Spleen (tissue), 11 donors: ENCODE measurements at regions not wholly inside any gene's neighbourhood (a gene's known extent, or its start where the extent isn't known, plus 50 kb on each side); places are given as distances from the start of the nearest gene placed in this dataset.

Source experiments
- DNase-seq: peaks from one replicate; pipeline ENCODE4 v3.0.0-alpha.2; 2020
- H3K27ac ChIP-seq, 8 donors: fragments of 200-600 bp; sonication (generic) in 7 of 8; 1 replicate in 4 of 8; 2 replicates in 4 of 8; pipeline versions ENCODE4 v1.5.0 to v1.8.0; 2016 to 2021; ENCODE audit warnings: inconsistent platforms in 4 of 8, mild to moderate bottlenecking in 4 of 8, moderate library complexity in 1 of 8
- H3K27me3 ChIP-seq, 7 donors: fragments of 200-600 bp; sonication (generic) in 6 of 7; replicated peaks in 1 of 7; 1 replicate in 4 of 7; 2 replicates in 3 of 7; pipeline versions ENCODE4 v1.5.0 to v1.8.0; 2016 to 2021; ENCODE audit warnings: inconsistent platforms in 3 of 7, mild to moderate bottlenecking in 1 of 7
- H3K36me3 ChIP-seq, 6 donors: fragments of 200-600 bp; sonication (generic) in 5 of 6; 1 replicate in 4 of 6; 2 replicates in 2 of 6; pipeline versions ENCODE4 v1.5.0 to v1.8.0; 2016 to 2021; ENCODE audit warnings: inconsistent platforms in 2 of 6
- H3K4me1 ChIP-seq, 6 donors: fragments of 200-600 bp; sonication (generic) in 5 of 6; 1 replicate in 3 of 6; 2 replicates in 3 of 6; pipeline versions ENCODE4 v1.5.0 to v1.8.0; 2016 to 2021; ENCODE audit warnings: inconsistent platforms in 3 of 6
- H3K4me3 ChIP-seq, 8 donors: fragments of 200-600 bp; sonication (generic) in 7 of 8; 1 replicate in 4 of 8; 2 replicates in 4 of 8; pipeline versions ENCODE4 v1.5.0 to v1.8.0; 2016 to 2021; ENCODE audit warnings: inconsistent platforms in 4 of 8, mild to moderate bottlenecking in 4 of 8, moderate library complexity in 2 of 8
- H3K9me3 ChIP-seq, 8 donors: fragments of 200-600 bp; sonication (generic) in 7 of 8; 1 replicate in 4 of 8; 2 replicates in 4 of 8; pipeline versions ENCODE4 v1.5.0 to v1.8.0; 2016 to 2021; ENCODE audit warnings: inconsistent platforms in 4 of 8
- POLR2A ChIP-seq, 3 donors: fragments of 450-650 bp; IDR thresholded peaks; one replicate each; pipeline ENCODE4 v1.5.1; 2017; ENCODE audit warnings: antibody characterized with exemption in 3 of 3, mild to moderate bottlenecking in 1 of 3
- POLR2AphosphoS5 ChIP-seq, 3 donors: sonication (generic); formaldehyde crosslinking; IDR thresholded peaks; one replicate each; pipeline ENCODE4 v1.5.1; 2017; ENCODE audit warnings: antibody characterized with exemption in 3 of 3
- WGBS, 5 donors: extraction: QIAGEN DNeasy Blood & Tissue Kit in 3 of 5; methylation state at CpG; one replicate each; pipeline versions ENCODE4 v1.1.5 to v1.1.7; 2013 to 2018; 5-methylcytosine and 5-hydroxymethylcytosine counted together
- intact Hi-C: fragments of 100-400 bp; cut with DNase I; formaldehyde crosslinking; loops from one replicate; pipeline ENCODE4 v1.15.0; 2023; ENCODE audit warnings: low total_unique reads
- TF ChIP-seq, protein P1 (sequence below), 11 experiments: fragments of 200-600 bp in 7 of 11; fragments of 450-650 bp in 4 of 11; sonication (generic) in 4 of 11; IDR thresholded peaks in 8 of 11; conservative IDR thresholded peaks in 3 of 11; 1 replicate in 7 of 11; 2 replicates in 4 of 11; pipeline versions ENCODE4 v1.4.0 to v1.8.0; 2016 to 2021; ENCODE audit warnings: antibody characterized with exemption in 11 of 11, inconsistent platforms in 4 of 11, mild to moderate bottlenecking in 1 of 11
- donor health status: healthy with polysubstance abuse.
- donor health status: DM: no; HTN: no; CAD: no; lungs with moderate emphysema.
- donor health status: DM: no; HTN: no; CAD: no.
- donor health status: Bipolar disorder and iron deficiency.
- donor health status: healthy.
- donor health status: DM: no; HTN: no; CAD: no.
- donor health status: DM: yes; HTN: yes; CAD: no.

DNA sequence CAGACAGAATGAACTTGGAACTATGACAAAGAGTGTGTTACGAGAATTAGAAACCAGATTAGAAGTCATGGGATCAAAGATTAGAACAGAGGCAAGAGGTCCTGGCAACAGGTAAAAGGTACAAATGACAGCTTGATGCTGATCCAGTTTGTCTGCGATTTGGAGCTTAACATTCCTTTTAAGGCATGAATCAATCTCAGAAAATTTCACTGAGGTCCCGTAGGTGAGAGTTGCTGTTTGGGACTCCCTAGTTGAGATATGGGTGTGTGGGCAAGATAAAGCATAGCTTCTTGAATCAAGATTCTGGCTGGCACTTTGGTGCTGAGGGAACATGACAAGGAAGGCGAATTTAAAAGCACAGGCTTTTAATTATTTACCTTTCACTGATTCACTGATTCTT is 62.6 kb upstream of the ACSL4 start:
- DNase-seq: no peak
- no peaks in the 10 kb centered on the region for H3K4me1 ChIP-seq
- H3K27ac ChIP-seq: no peak overlapping the region
- no peaks in the 10 kb centered on the region for H3K27me3 ChIP-seq
- TF ChIP-seq POLR2A (IDR thresholded peaks at IDR 0.05) (no peak), POLR2AphosphoS5 (IDR thresholded peaks at IDR 0.05) (no peak)
- TF ChIP-seq, protein P1, sequence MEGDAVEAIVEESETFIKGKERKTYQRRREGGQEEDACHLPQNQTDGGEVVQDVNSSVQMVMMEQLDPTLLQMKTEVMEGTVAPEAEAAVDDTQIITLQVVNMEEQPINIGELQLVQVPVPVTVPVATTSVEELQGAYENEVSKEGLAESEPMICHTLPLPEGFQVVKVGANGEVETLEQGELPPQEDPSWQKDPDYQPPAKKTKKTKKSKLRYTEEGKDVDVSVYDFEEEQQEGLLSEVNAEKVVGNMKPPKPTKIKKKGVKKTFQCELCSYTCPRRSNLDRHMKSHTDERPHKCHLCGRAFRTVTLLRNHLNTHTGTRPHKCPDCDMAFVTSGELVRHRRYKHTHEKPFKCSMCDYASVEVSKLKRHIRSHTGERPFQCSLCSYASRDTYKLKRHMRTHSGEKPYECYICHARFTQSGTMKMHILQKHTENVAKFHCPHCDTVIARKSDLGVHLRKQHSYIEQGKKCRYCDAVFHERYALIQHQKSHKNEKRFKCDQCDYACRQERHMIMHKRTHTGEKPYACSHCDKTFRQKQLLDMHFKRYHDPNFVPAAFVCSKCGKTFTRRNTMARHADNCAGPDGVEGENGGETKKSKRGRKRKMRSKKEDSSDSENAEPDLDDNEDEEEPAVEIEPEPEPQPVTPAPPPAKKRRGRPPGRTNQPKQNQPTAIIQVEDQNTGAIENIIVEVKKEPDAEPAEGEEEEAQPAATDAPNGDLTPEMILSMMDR (IDR thresholded peaks at IDR 0.05 in 8 of 11, conservative IDR thresholded peaks at IDR 0.05 in 3 of 11): no peak
- no peaks in the 10 kb centered on the region for H3K9me3 ChIP-seq
- no peaks in the 10 kb centered on the region for H3K36me3 ChIP-seq
- intact Hi-C loops: no loop called here
- no peak overlapping the region for H3K4me3 ChIP-seq
- 77 to 94% (median 89%) methylated on average over 4 of the region's 4 CpGs for WGBS, 5 donors

GRCh38 chrX:109797311-109797975 is 64.4 kb upstream of the ACSL4 start:
- intact Hi-C loops: no loop called here
- DNase-seq: no peak
- Histone ChIP-seq H3K4me1 (no peaks in the 10 kb centered on the region), H3K27ac (no peak overlapping the region), H3K36me3 (no peaks in the 10 kb centered on the region), H3K4me3 (no peak overlapping the region), H3K9me3 (no peaks in the 10 kb centered on the region), H3K27me3 (no peaks in the 10 kb centered on the region)
- TF ChIP-seq POLR2AphosphoS5 (IDR thresholded peaks at IDR 0.05) (no peak), POLR2A (IDR thresholded peaks at IDR 0.05) (no peak)
- TF ChIP-seq, protein P1 (IDR thresholded peaks at IDR 0.05 in 8 of 11, conservative IDR thresholded peaks at IDR 0.05 in 3 of 11): no peak
- WGBS, 5 donors: 38 to 71% (median 58%) methylated on average over 1 of the region's 1 CpG

- Histone ChIP-seq H3K4me3 (no peak overlapping the region), H3K27me3 (no peaks in the 10 kb centered on the region), H3K36me3 (no peaks in the 10 kb centered on the region), H3K27ac (no peak overlapping the region), H3K9me3 (no peaks in the 10 kb centered on the region), H3K4me1 (no peaks in the 10 kb centered on the region)
- TF ChIP-seq, protein P1 (IDR thresholded peaks at IDR 0.05 in 8 of 11, conservative IDR thresholded peaks at IDR 0.05 in 3 of 11): no peak
- TF ChIP-seq POLR2A (IDR thresholded peaks at IDR 0.05): no peak
- no peak for TF ChIP-seq POLR2AphosphoS5 (IDR thresholded peaks at IDR 0.05)
- DNase-seq: no peak
- intact Hi-C loops: no loop called here
- 73 to 95% (median 91%) methylated on average over 6 of the region's 6 CpGs for WGBS, 5 donors
Observed at GRCh38 chrX:109812236-109812635, 79.2 kb upstream of the ACSL4 start.

GRCh38 chrX:109813236-109813635 is 80.2 kb upstream of the ACSL4 start:
- no peaks in the 10 kb centered on the region for H3K27me3 ChIP-seq
- no peaks in the 10 kb centered on the region for H3K4me1 ChIP-seq
- no peak for TF ChIP-seq POLR2AphosphoS5 (IDR thresholded peaks at IDR 0.05)
- TF ChIP-seq POLR2A (IDR thresholded peaks at IDR 0.05): no peak
- TF ChIP-seq, protein P1 (IDR thresholded peaks at IDR 0.05 in 8 of 11, conservative IDR thresholded peaks at IDR 0.05 in 3 of 11): no peak
- H3K4me3 ChIP-seq: no peak overlapping the region
- no peaks in the 10 kb centered on the region for H3K36me3 ChIP-seq
- no peaks in the 10 kb centered on the region for H3K9me3 ChIP-seq
- H3K27ac ChIP-seq: no peak overlapping the region
- intact Hi-C loops: no loop called here
- DNase-seq: no peak
